ENCODE measurements at regions not wholly inside any gene's neighbourhood (a gene's known extent, or its start where the extent isn't known, plus 50 kb on each side); places are given as distances from the start of the nearest gene placed in this dataset.

GRCh38 chr3:96201463-96201862 is 612.9 kb upstream of the EPHA6 start:
- H3K4me1 ChIP-seq (ENCODE audit: control insufficient read depth in 1 of 2, insufficient read depth in 2 of 2, low read length in 2 of 2), result no peaks in the 10 kb centered on the region
- no peak overlapping the region for H3K18ac ChIP-seq (ENCODE audit: low read length)
- no peaks in the 10 kb centered on the region for H3K27me3 ChIP-seq (ENCODE audit: insufficient read depth, low read length)
- H4K8ac ChIP-seq (ENCODE audit: low read depth, low read length), result no peak overlapping the region
- H3K9me3 ChIP-seq (ENCODE audit: insufficient read depth, low read depth, low read length), result peaks cover 3% of the 10 kb centered on the region
- no peak overlapping the region for H3K4me3 ChIP-seq (ENCODE audit: low read depth, low read length)
- no peak overlapping the region for H3K14ac ChIP-seq (ENCODE audit: low read length)
- no peak overlapping the region for H3K27ac ChIP-seq (ENCODE audit: low read depth, low read length)
- H3K23ac ChIP-seq (ENCODE audit: low read length), result no peak overlapping the region
- H2BK120ac ChIP-seq (ENCODE audit: insufficient read depth, low read length, poor library complexity), result no peak overlapping the region
- no peak overlapping the region for H2BK12ac ChIP-seq (ENCODE audit: low read length)
- H3K9ac ChIP-seq (ENCODE audit: low read length), result no peak overlapping the region
- H3K4me2 ChIP-seq (ENCODE audit: low read length), result no peak overlapping the region
- DNase-seq, result no peak
- no peak overlapping the region for H4K91ac ChIP-seq (ENCODE audit: low read depth, low read length)
- H4K12ac ChIP-seq (ENCODE audit: low read depth, low read length), result no peak overlapping the region
- no peaks in the 10 kb centered on the region for H3K79me2 ChIP-seq (ENCODE audit: control insufficient read depth, insufficient read depth, low read length, poor library complexity)
- H2AK5ac ChIP-seq (ENCODE audit: low read length), result no peak overlapping the region
- no CpG with 5 or more reads among the region's 6 CpGs for WGBS (ENCODE audit: extremely low coverage, insufficient coverage, insufficient read length)
- no peaks in the 10 kb centered on the region for H3K79me1 ChIP-seq (ENCODE audit: low read length)
- H2BK5ac ChIP-seq (ENCODE audit: low read depth, low read length, poor library complexity), result no peak overlapping the region
- H2AFZ ChIP-seq (ENCODE audit: insufficient read depth, low read length, poor library complexity), result no peak overlapping the region
- H3K36me3 ChIP-seq (ENCODE audit: control insufficient read depth in 1 of 2, insufficient read depth in 2 of 2, low read length in 2 of 2), result no peaks in the 10 kb centered on the region
- no peak overlapping the region for H3K4ac ChIP-seq (ENCODE audit: low read depth, low read length)

- Histone ChIP-seq H3K9me3 (ENCODE audit: insufficient read depth, low read depth, low read length) (peaks cover 3% of the 10 kb centered on the region), H3K18ac (ENCODE audit: low read length) (no peak overlapping the region), H3K4ac (ENCODE audit: low read depth, low read length) (no peak overlapping the region), H3K79me1 (ENCODE audit: low read length) (no peaks in the 10 kb centered on the region), H3K79me2 (ENCODE audit: control insufficient read depth, insufficient read depth, low read length, poor library complexity) (no peaks in the 10 kb centered on the region), H3K4me3 (ENCODE audit: low read depth, low read length) (no peak overlapping the region), H3K9ac (ENCODE audit: low read length) (no peak overlapping the region), H3K23ac (ENCODE audit: low read length) (no peak overlapping the region), H3K27ac (ENCODE audit: low read depth, low read length) (no peak overlapping the region), H2BK12ac (ENCODE audit: low read length) (no peak overlapping the region), H4K91ac (ENCODE audit: low read depth, low read length) (no peak overlapping the region), H2BK5ac (ENCODE audit: low read depth, low read length, poor library complexity) (no peak overlapping the region), H3K27me3 (ENCODE audit: insufficient read depth, low read length) (no peaks in the 10 kb centered on the region), H4K12ac (ENCODE audit: low read depth, low read length) (no peak overlapping the region), H2AFZ (ENCODE audit: insufficient read depth, low read length, poor library complexity) (no peak overlapping the region), H3K4me2 (ENCODE audit: low read length) (no peak overlapping the region), H3K36me3 (ENCODE audit: control insufficient read depth in 1 of 2, insufficient read depth in 2 of 2, low read length in 2 of 2) (no peaks in the 10 kb centered on the region), H2BK120ac (ENCODE audit: insufficient read depth, low read length, poor library complexity) (no peak overlapping the region), H3K4me1 (ENCODE audit: control insufficient read depth in 1 of 2, insufficient read depth in 2 of 2, low read length in 2 of 2) (no peaks in the 10 kb centered on the region), H3K14ac (ENCODE audit: low read length) (no peak overlapping the region), H4K8ac (ENCODE audit: low read depth, low read length) (no peak overlapping the region), H2AK5ac (ENCODE audit: low read length) (no peak overlapping the region)
- DNase-seq, result no peak
- WGBS (ENCODE audit: extremely low coverage, insufficient coverage, insufficient read length), result no CpG with 5 or more reads among the region's 1 CpG
Measured at GRCh38 chr3:96202181-96202580, 612.2 kb upstream of the EPHA6 start.

GRCh38 chr3:96209699-96210098 is 604.7 kb upstream of the EPHA6 start:
- DNase-seq, result no peak
- Histone ChIP-seq H3K4me1 (ENCODE audit: control insufficient read depth in 1 of 2, insufficient read depth in 2 of 2, low read length in 2 of 2) (no peaks in the 10 kb centered on the region), H3K9me3 (ENCODE audit: insufficient read depth, low read depth, low read length) (no peaks in the 10 kb centered on the region), H3K14ac (ENCODE audit: low read length) (no peak overlapping the region), H3K4me2 (ENCODE audit: low read length) (no peak overlapping the region), H2AFZ (ENCODE audit: insufficient read depth, low read length, poor library complexity) (no peak overlapping the region), H3K36me3 (ENCODE audit: control insufficient read depth in 1 of 2, insufficient read depth in 2 of 2, low read length in 2 of 2) (no peaks in the 10 kb centered on the region), H3K4ac (ENCODE audit: low read depth, low read length) (no peak overlapping the region), H2AK5ac (ENCODE audit: low read length) (no peak overlapping the region), H3K4me3 (ENCODE audit: low read depth, low read length) (no peak overlapping the region), H2BK120ac (ENCODE audit: insufficient read depth, low read length, poor library complexity) (no peak overlapping the region), H4K12ac (ENCODE audit: low read depth, low read length) (no peak overlapping the region), H3K23ac (ENCODE audit: low read length) (no peak overlapping the region), H3K18ac (ENCODE audit: low read length) (no peak overlapping the region), H3K27me3 (ENCODE audit: insufficient read depth, low read length) (no peaks in the 10 kb centered on the region), H3K79me2 (ENCODE audit: control insufficient read depth, insufficient read depth, low read length, poor library complexity) (no peaks in the 10 kb centered on the region), H2BK5ac (ENCODE audit: low read depth, low read length, poor library complexity) (no peak overlapping the region), H3K27ac (ENCODE audit: low read depth, low read length) (no peak overlapping the region), H4K8ac (ENCODE audit: low read depth, low read length) (no peak overlapping the region), H3K9ac (ENCODE audit: low read length) (no peak overlapping the region), H2BK12ac (ENCODE audit: low read length) (no peak overlapping the region), H3K79me1 (ENCODE audit: low read length) (no peaks in the 10 kb centered on the region), H4K91ac (ENCODE audit: low read depth, low read length) (no peak overlapping the region)
- WGBS (ENCODE audit: extremely low coverage, insufficient coverage, insufficient read length), result no CpG with 5 or more reads among the region's 1 CpG

DNA sequence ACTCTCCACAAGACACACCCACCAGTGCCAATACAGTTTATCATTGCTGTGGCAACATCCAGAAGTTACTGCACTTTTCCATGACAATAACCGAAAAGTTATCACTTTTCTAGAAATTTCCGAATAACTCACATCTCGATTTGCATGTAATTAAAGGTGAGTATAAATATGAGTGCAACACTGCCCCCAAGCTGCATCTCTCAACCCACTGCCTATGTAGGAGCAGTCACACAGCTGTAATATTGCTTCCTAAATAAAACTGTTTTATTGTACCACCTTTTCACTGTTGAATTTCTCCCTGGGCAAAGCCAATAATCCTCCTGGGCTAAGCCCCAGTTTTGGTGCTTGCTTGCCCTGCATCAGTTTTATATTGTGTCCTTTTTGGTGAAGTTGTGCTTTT is 601.0 kb upstream of the EPHA6 start:
- H2AK5ac ChIP-seq (ENCODE audit: low read length), result no peak overlapping the region
- H2AFZ ChIP-seq (ENCODE audit: insufficient read depth, low read length, poor library complexity), result no peak overlapping the region
- H3K79me1 ChIP-seq (ENCODE audit: low read length), result no peaks in the 10 kb centered on the region
- no peak overlapping the region for H3K4me3 ChIP-seq (ENCODE audit: low read depth, low read length)
- H3K9me3 ChIP-seq (ENCODE audit: insufficient read depth, low read depth, low read length), result no peaks in the 10 kb centered on the region
- no peak overlapping the region for H2BK120ac ChIP-seq (ENCODE audit: insufficient read depth, low read length, poor library complexity)
- H3K27ac ChIP-seq (ENCODE audit: low read depth, low read length), result no peak overlapping the region
- H4K91ac ChIP-seq (ENCODE audit: low read depth, low read length), result no peak overlapping the region
- no peaks in the 10 kb centered on the region for H3K36me3 ChIP-seq (ENCODE audit: control insufficient read depth in 1 of 2, insufficient read depth in 2 of 2, low read length in 2 of 2)
- no peak overlapping the region for H3K18ac ChIP-seq (ENCODE audit: low read length)
- no peak for DNase-seq
- no peak overlapping the region for H2BK5ac ChIP-seq (ENCODE audit: low read depth, low read length, poor library complexity)
- no peaks in the 10 kb centered on the region for H3K79me2 ChIP-seq (ENCODE audit: control insufficient read depth, insufficient read depth, low read length, poor library complexity)
- H3K9ac ChIP-seq (ENCODE audit: low read length), result no peak overlapping the region
- no peak overlapping the region for H3K14ac ChIP-seq (ENCODE audit: low read length)
- no peak overlapping the region for H3K23ac ChIP-seq (ENCODE audit: low read length)
- no peak overlapping the region for H4K8ac ChIP-seq (ENCODE audit: low read depth, low read length)
- H3K4ac ChIP-seq (ENCODE audit: low read depth, low read length), result no peak overlapping the region
- no peak overlapping the region for H3K4me2 ChIP-seq (ENCODE audit: low read length)
- no CpG with 5 or more reads among the region's 3 CpGs for WGBS (ENCODE audit: extremely low coverage, insufficient coverage, insufficient read length)
- no peak overlapping the region for H4K12ac ChIP-seq (ENCODE audit: low read depth, low read length)
- H3K27me3 ChIP-seq (ENCODE audit: insufficient read depth, low read length), result no peaks in the 10 kb centered on the region
- H2BK12ac ChIP-seq (ENCODE audit: low read length), result no peak overlapping the region
- H3K4me1 ChIP-seq (ENCODE audit: control insufficient read depth in 1 of 2, insufficient read depth in 2 of 2, low read length in 2 of 2), result no peaks in the 10 kb centered on the region

DNA sequence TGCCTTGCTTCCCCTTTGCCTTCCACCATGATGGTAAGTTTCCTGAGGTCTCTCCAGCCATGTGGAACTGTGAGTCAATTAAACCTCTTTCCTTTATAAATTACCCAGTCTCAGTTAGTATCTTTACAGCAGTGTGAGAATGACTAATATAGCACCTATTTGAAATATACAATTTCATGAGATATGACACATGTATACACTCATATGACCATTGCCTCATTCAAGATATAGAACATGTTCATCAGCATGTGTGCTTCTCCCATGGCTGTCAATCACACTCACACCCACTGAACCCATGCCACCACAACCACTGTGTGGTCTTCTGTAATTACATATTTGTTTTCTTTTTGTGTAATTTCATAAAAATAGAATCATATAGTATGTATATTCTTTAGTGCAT is 599.5 kb upstream of the EPHA6 start:
- no peak overlapping the region for H2BK120ac ChIP-seq (ENCODE audit: insufficient read depth, low read length, poor library complexity)
- no peak overlapping the region for H2BK12ac ChIP-seq (ENCODE audit: low read length)
- no peaks in the 10 kb centered on the region for H3K36me3 ChIP-seq (ENCODE audit: control insufficient read depth in 1 of 2, insufficient read depth in 2 of 2, low read length in 2 of 2)
- no peak overlapping the region for H3K18ac ChIP-seq (ENCODE audit: low read length)
- H3K4me3 ChIP-seq (ENCODE audit: low read depth, low read length), result no peak overlapping the region
- no peak overlapping the region for H3K27ac ChIP-seq (ENCODE audit: low read depth, low read length)
- H3K4me1 ChIP-seq (ENCODE audit: control insufficient read depth in 1 of 2, insufficient read depth in 2 of 2, low read length in 2 of 2), result no peaks in the 10 kb centered on the region
- no peak for DNase-seq
- H4K8ac ChIP-seq (ENCODE audit: low read depth, low read length), result no peak overlapping the region
- H4K12ac ChIP-seq (ENCODE audit: low read depth, low read length), result no peak overlapping the region
- H3K79me2 ChIP-seq (ENCODE audit: control insufficient read depth, insufficient read depth, low read length, poor library complexity), result no peaks in the 10 kb centered on the region
- H2AK5ac ChIP-seq (ENCODE audit: low read length), result no peak overlapping the region
- no peaks in the 10 kb centered on the region for H3K9me3 ChIP-seq (ENCODE audit: insufficient read depth, low read depth, low read length)
- H3K9ac ChIP-seq (ENCODE audit: low read length), result no peak overlapping the region
- H3K4ac ChIP-seq (ENCODE audit: low read depth, low read length), result no peak overlapping the region
- H3K79me1 ChIP-seq (ENCODE audit: low read length), result no peaks in the 10 kb centered on the region
- H3K4me2 ChIP-seq (ENCODE audit: low read length), result no peak overlapping the region
- H3K27me3 ChIP-seq (ENCODE audit: insufficient read depth, low read length), result no peaks in the 10 kb centered on the region
- no peak overlapping the region for H3K23ac ChIP-seq (ENCODE audit: low read length)
- H4K91ac ChIP-seq (ENCODE audit: low read depth, low read length), result no peak overlapping the region
- no peak overlapping the region for H3K14ac ChIP-seq (ENCODE audit: low read length)
- no peak overlapping the region for H2AFZ ChIP-seq (ENCODE audit: insufficient read depth, low read length, poor library complexity)
- H2BK5ac ChIP-seq (ENCODE audit: low read depth, low read length, poor library complexity), result no peak overlapping the region

Data from trophoblast cell (in vitro differentiated cells and primary cell).